HL-60 (cell line): ENCODE measurements at regions not wholly inside any gene's neighbourhood (a gene's known extent, or its start where the extent isn't known, plus 50 kb on each side); places are given as distances from the start of the nearest gene placed in this dataset.

Experiments used
- DNase-seq, 2 experiments: peaks; one replicate each; pipeline ENCODE4 v3.0.0-alpha.2; 2010 to 2020; ENCODE audit warnings: low read depth in 1 of 2, low spot score in 1 of 2
- H3K27ac ChIP-seq: fragments of 250-450 bp; sonication (Bioruptor Pico); replicated peaks from 2 replicates; pipeline ENCODE4 v1.5.1; 2020; ENCODE audit warnings: mild to moderate bottlenecking, moderate library complexity
- H3K27me3 ChIP-seq: fragments of 250-450 bp; sonication (Bioruptor Pico); 2 replicates; pipeline ENCODE4 v1.5.1; 2021; ENCODE audit warnings: mild to moderate bottlenecking, moderate library complexity; ENCODE audit not compliant: insufficient read depth, poor library complexity, severe bottlenecking
- H3K4me3 ChIP-seq: replicated peaks from 2 replicates; pipeline ENCODE4 v1.5.1; 2011; ENCODE audit warnings: mild to moderate bottlenecking, control low read depth, low read length; ENCODE audit not compliant: insufficient read depth
- CTCF ChIP-seq: IDR thresholded peaks from one replicate; pipeline ENCODE4 v1.5.1; 2011; ENCODE audit warnings: low read length, control low read depth, inconsistent platforms; ENCODE audit not compliant: insufficient read depth
- GABPA ChIP-seq: IDR thresholded peaks from 2 replicates; pipeline ENCODE4 v1.6.1; 2012; ENCODE audit warnings: low read depth
- POLR2AphosphoS5 ChIP-seq: IDR thresholded peaks from 2 replicates; pipeline ENCODE4 v1.6.1; 2012; ENCODE audit warnings: low read depth
- SPI1 ChIP-seq: IDR thresholded peaks from 2 replicates; pipeline ENCODE4 v1.6.1; 2012; ENCODE audit warnings: low read depth, mild to moderate bottlenecking, borderline replicate concordance
- TF ChIP-seq, protein P1 (sequence below): IDR thresholded peaks from 2 replicates; pipeline ENCODE4 v1.6.1; 2012; ENCODE audit warnings: low read depth; ENCODE audit not compliant: insufficient replicate concordance

- no peaks in the 10 kb centered on the region for H3K27me3 ChIP-seq
- TF ChIP-seq, protein P1, sequence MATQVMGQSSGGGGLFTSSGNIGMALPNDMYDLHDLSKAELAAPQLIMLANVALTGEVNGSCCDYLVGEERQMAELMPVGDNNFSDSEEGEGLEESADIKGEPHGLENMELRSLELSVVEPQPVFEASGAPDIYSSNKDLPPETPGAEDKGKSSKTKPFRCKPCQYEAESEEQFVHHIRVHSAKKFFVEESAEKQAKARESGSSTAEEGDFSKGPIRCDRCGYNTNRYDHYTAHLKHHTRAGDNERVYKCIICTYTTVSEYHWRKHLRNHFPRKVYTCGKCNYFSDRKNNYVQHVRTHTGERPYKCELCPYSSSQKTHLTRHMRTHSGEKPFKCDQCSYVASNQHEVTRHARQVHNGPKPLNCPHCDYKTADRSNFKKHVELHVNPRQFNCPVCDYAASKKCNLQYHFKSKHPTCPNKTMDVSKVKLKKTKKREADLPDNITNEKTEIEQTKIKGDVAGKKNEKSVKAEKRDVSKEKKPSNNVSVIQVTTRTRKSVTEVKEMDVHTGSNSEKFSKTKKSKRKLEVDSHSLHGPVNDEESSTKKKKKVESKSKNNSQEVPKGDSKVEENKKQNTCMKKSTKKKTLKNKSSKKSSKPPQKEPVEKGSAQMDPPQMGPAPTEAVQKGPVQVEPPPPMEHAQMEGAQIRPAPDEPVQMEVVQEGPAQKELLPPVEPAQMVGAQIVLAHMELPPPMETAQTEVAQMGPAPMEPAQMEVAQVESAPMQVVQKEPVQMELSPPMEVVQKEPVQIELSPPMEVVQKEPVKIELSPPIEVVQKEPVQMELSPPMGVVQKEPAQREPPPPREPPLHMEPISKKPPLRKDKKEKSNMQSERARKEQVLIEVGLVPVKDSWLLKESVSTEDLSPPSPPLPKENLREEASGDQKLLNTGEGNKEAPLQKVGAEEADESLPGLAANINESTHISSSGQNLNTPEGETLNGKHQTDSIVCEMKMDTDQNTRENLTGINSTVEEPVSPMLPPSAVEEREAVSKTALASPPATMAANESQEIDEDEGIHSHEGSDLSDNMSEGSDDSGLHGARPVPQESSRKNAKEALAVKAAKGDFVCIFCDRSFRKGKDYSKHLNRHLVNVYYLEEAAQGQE = no peak
- no peak for TF ChIP-seq GABPA
- no peak for TF ChIP-seq CTCF
- no peak for TF ChIP-seq POLR2AphosphoS5
- TF ChIP-seq SPI1 = no peak
- H3K4me3 ChIP-seq = no peak overlapping the region
- no peak overlapping the region for H3K27ac ChIP-seq
- no peak for DNase-seq
Observed at GRCh38 chr6:85017352-85017751, 253.0 kb upstream of the TBX18 start.

GRCh38 chr6:85016726-85017125, 252.3 kb upstream of the TBX18 start:
- DNase-seq = no peak

GRCh38 chr6:85015396-85015990, 251.1 kb upstream of the TBX18 start:
- peak in 1 of 2 experiments; percentile 48 for DNase-seq
- no peak overlapping the region for H3K27ac ChIP-seq
- no peaks in the 10 kb centered on the region for H3K27me3 ChIP-seq
- no peak overlapping the region for H3K4me3 ChIP-seq
- peak; percentile 34 for TF ChIP-seq CTCF
- no peak for TF ChIP-seq GABPA

More at GRCh38 chr6:85016726-85017125, 252.3 kb upstream of the TBX18 start:
- Histone ChIP-seq H3K4me3 (no peak overlapping the region), H3K27ac (no peak overlapping the region), H3K27me3 (no peaks in the 10 kb centered on the region)
- TF ChIP-seq CTCF = no peak
- TF ChIP-seq, protein P1 = no peak
- no peak for TF ChIP-seq SPI1
- no peak for TF ChIP-seq POLR2AphosphoS5
- no peak for TF ChIP-seq GABPA

DNA sequence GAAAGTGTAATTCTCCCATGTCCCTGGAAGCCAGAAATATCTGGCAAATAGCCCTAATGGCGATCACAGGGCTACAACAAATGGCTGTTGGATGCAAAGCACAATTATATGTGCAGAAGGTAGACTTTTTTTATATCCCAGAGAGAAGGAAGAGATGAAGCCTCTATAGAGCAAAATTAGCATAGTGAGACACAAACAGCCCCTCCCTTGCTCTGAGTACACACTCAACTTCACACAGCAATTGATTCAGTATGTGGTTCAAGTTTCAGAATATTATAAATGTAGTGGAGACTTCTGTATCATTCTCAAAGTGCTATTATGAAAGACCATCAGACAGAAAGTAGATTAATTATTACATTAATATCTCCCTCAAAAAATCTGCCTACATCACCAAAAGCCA, 246.5 kb upstream of the TBX18 start:
- no peaks in the 10 kb centered on the region for H3K27me3 ChIP-seq
- no peak overlapping the region for H3K4me3 ChIP-seq
- no peak for DNase-seq
- no peak for TF ChIP-seq CTCF
- no peak for TF ChIP-seq GABPA
- TF ChIP-seq SPI1 = no peak
- TF ChIP-seq, protein P1 = no peak
- no peak for TF ChIP-seq POLR2AphosphoS5
- no peak overlapping the region for H3K27ac ChIP-seq
